ENCODE measurements at regions not wholly inside any gene's neighbourhood (a gene's known extent, or its start where the extent isn't known, plus 50 kb on each side); places are given as distances from the start of the nearest gene placed in this dataset.
"Not testable (repeated sequence)": the region's sequence is repeated elsewhere in the genome, so short reads cannot be mapped to it uniquely, and the experiment has no call there.

DNA sequence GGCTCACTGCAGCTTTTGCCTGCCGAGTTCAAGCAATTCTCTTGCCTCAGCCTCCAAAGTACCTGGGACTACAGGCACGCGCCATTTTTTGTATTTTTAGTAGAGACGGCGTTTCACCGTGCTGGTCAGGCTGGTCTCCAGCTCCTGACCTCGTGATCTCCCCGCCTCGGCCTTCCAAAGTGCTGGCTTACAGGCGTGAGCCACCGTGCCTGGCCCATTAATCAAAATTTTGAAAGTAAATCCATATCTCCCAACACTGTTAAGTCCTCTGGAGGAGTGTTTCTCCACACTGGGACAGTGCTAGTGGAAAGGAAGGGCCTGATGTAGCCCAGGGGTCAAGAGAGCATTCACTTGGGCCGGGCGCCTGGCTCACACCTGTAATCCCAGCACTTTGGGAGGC lies 644.6 kb downstream of the SH2D4B start:
- FAIRE-seq (no peak), DNase-seq (ENCODE audit: insufficient read length, low spot score) (no peak)
- TF ChIP-seq CTCF (IDR thresholded peaks at IDR 0.05; ENCODE audit: insufficient read depth, missing control alignments): no peak

DNA sequence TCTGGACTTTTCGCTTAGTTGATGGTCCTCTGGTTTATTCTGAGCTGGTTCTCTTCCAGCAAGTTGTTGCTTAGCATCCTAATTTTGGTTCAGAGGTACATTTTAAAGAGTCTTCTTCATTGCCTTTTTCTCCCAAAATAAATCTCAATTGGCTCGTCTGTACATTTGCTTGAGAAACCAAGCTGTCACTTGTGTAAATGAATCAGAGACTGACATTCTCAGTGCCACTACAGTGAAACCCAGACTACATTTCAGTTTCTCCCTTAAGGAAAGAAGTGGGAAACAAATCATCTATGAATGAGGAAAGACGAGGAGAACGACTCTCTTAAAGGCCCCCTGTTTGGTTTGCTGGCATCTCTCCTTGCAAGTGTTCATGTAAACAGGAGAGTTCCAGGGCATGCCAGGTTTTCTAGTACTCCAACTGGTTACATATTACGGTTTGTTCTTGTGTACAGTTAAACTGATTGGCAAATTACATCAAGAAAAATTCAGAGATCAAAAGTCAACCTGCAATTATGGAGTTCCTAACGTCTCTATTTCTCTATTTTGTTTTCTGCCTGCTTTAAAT lies 654.6 kb downstream of the SH2D4B start:
- TF ChIP-seq CTCF (IDR thresholded peaks at IDR 0.05; ENCODE audit: insufficient read depth, missing control alignments): no peak
- FAIRE-seq (no peak), DNase-seq (ENCODE audit: insufficient read length, low spot score) (no peak)

DNA sequence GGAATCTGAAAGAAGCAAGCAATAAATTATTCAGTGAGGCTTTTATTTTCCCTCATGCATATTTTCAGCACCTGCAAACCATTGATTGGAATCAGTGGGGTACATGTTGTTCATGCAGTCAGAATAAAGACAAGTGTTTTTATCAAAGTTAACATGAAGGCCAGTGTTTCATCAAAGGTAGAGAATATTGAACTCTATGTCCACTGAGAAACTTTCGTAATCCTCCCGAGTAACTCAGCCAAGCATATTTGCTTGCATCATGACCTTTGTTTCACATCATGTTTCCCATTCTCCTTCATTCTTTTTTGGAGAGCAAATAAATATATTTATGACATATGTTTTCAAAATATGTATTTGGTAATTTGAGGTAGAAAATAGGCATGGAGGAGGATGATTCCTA lies 663.1 kb downstream of the SH2D4B start:
- FAIRE-seq (no peak), DNase-seq (ENCODE audit: insufficient read length, low spot score) (no peak)
- no peak for TF ChIP-seq CTCF (IDR thresholded peaks at IDR 0.05; ENCODE audit: insufficient read depth, missing control alignments)

GRCh38 chr10:81207359-81207758 lies 667.6 kb upstream of the NRG3 start:
- not testable (repeated sequence) for DNase-seq (ENCODE audit: insufficient read length, low spot score); FAIRE-seq

DNA sequence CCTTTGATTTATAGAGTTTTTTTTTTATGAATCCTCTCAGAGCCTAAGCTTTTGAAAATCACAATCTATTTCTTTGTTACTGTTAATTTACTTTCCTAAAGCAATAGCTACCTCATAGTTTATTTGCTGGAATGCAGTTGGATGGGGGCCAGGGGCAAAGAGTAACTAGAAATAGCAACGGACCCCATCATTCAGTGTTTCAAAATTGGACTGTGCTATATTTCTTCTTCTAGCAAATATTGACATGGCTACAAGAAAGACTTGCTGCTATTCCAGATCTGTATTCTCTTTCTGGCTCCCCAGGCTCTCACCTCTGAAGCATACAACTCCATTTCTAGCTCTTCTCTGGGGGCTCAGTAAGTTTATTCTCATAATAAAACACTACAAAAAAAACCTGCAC lies 661.6 kb upstream of the NRG3 start:
- FAIRE-seq (no peak), DNase-seq (ENCODE audit: insufficient read length, low spot score) (no peak)
- no peak for TF ChIP-seq CTCF (IDR thresholded peaks at IDR 0.05; ENCODE audit: insufficient read depth, missing control alignments)

- FAIRE-seq (no peak), DNase-seq (ENCODE audit: insufficient read length, low spot score) (no peak)
- no peak for TF ChIP-seq CTCF (IDR thresholded peaks at IDR 0.05; ENCODE audit: insufficient read depth, missing control alignments)
Observed at GRCh38 chr10:81215498-81215897, 659.5 kb upstream of the NRG3 start.

DNA sequence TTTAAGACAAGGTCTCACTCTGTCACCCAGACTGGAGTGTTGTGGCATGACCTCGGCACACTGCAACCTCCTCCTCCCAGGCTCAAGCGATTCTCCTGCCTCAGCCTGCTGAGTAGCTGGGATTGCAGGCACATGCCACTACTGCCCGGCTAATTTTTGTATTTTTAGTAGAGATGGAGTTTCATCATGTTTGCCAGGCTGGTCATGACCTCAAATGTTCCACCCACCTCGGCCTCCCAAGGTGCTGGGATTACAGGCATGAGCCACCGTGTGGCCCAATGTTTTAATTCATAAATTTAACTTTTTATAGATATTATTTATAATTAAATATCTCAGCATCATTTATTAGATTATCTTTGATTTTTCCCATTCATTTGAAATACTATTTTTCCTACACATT lies 658.0 kb upstream of the NRG3 start:
- no peak for TF ChIP-seq CTCF (IDR thresholded peaks at IDR 0.05; ENCODE audit: insufficient read depth, missing control alignments)
- DNase-seq (ENCODE audit: insufficient read length, low spot score) (no peak), FAIRE-seq (no peak)

DNA sequence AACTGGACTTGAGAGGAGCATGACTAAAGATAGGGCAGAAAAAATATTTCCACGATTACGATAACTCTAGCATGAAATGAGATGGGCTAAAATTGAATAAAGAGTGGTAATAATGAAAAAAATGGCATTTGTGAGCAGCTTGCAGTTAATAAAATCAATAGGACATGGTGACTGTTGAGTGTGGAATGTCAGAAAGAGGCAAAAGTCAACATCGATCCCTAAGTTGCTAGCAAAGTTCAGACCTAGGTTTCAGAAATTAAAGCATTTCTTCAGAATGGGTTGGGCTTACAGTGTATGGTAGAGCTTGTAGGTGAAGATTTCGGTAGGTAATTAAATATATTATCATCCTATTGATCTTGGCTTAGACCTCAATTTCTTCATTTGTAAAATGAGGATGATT lies 656.7 kb upstream of the NRG3 start:
- DNase-seq (ENCODE audit: insufficient read length, low spot score) (no peak), FAIRE-seq (no peak)
- no peak for TF ChIP-seq CTCF (IDR thresholded peaks at IDR 0.05; ENCODE audit: insufficient read depth, missing control alignments)

All from D721Med (cell line).